Panc1 (cell line): ENCODE measurements at regions not wholly inside any gene's neighbourhood (a gene's known extent, or its start where the extent isn't known, plus 50 kb on each side); places are given as distances from the start of the nearest gene placed in this dataset.

Experiments
- TF ChIP-seq, protein P1 (sequence below): fragments of 450-650 bp; IDR thresholded peaks from 2 replicates; pipeline ENCODE4 v1.5.1; 2017; ENCODE audit warnings: mild to moderate bottlenecking
- TF ChIP-seq, protein P2 (sequence below), 2 experiments: IDR thresholded peaks; 2 replicates each; pipeline ENCODE4 v1.6.1; 2011 to 2012; ENCODE audit warnings: low read depth in 2 of 2, control low read depth in 1 of 2, low read length in 1 of 2, mild to moderate bottlenecking in 1 of 2, moderate library complexity in 1 of 2; ENCODE audit not compliant: insufficient read depth in 1 of 2

DNA sequence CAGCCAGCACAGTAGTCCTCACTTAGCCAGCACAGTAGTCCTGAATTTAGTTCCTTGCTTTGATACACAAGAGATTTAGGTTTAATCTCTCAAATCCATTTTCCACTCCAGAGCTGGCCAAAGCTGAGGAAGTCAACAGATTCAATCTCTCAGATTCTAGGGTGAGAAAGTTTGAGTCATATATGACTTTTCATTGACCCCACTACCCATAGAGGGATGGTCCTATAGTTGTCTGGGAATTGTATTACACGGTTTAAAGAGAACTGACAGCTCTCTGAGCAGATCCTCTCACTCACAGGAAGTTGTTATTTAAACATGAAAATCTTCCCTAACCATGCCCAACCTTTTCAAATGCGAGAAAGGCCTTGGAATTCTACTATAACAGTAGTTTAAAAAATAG is 641.8 kb upstream of the SEMA3D start:
- TF ChIP-seq, protein P1, sequence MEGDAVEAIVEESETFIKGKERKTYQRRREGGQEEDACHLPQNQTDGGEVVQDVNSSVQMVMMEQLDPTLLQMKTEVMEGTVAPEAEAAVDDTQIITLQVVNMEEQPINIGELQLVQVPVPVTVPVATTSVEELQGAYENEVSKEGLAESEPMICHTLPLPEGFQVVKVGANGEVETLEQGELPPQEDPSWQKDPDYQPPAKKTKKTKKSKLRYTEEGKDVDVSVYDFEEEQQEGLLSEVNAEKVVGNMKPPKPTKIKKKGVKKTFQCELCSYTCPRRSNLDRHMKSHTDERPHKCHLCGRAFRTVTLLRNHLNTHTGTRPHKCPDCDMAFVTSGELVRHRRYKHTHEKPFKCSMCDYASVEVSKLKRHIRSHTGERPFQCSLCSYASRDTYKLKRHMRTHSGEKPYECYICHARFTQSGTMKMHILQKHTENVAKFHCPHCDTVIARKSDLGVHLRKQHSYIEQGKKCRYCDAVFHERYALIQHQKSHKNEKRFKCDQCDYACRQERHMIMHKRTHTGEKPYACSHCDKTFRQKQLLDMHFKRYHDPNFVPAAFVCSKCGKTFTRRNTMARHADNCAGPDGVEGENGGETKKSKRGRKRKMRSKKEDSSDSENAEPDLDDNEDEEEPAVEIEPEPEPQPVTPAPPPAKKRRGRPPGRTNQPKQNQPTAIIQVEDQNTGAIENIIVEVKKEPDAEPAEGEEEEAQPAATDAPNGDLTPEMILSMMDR: no peak
- TF ChIP-seq, protein P2, sequence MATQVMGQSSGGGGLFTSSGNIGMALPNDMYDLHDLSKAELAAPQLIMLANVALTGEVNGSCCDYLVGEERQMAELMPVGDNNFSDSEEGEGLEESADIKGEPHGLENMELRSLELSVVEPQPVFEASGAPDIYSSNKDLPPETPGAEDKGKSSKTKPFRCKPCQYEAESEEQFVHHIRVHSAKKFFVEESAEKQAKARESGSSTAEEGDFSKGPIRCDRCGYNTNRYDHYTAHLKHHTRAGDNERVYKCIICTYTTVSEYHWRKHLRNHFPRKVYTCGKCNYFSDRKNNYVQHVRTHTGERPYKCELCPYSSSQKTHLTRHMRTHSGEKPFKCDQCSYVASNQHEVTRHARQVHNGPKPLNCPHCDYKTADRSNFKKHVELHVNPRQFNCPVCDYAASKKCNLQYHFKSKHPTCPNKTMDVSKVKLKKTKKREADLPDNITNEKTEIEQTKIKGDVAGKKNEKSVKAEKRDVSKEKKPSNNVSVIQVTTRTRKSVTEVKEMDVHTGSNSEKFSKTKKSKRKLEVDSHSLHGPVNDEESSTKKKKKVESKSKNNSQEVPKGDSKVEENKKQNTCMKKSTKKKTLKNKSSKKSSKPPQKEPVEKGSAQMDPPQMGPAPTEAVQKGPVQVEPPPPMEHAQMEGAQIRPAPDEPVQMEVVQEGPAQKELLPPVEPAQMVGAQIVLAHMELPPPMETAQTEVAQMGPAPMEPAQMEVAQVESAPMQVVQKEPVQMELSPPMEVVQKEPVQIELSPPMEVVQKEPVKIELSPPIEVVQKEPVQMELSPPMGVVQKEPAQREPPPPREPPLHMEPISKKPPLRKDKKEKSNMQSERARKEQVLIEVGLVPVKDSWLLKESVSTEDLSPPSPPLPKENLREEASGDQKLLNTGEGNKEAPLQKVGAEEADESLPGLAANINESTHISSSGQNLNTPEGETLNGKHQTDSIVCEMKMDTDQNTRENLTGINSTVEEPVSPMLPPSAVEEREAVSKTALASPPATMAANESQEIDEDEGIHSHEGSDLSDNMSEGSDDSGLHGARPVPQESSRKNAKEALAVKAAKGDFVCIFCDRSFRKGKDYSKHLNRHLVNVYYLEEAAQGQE (IDR thresholded peaks at IDR 0.05; ENCODE audit: insufficient read depth in 1 of 2, low read depth in 2 of 2, low read length in 1 of 2): no peak
